Parathyroid adenoma (tissue), 2 donors: ENCODE measurements at regions not wholly inside any gene's neighbourhood (a gene's known extent, or its start where the extent isn't known, plus 50 kb on each side); places are given as distances from the start of the nearest gene placed in this dataset.

ENCODE experiments used
- H2AFZ ChIP-seq: fragments of 300-600 bp; sonication (generic); one replicate; pipeline ENCODE4 v1.7.0; 2017; ENCODE audit warnings: antibody characterized with exemption, mild to moderate bottlenecking
- H3K27ac ChIP-seq: fragments of 300-600 bp; sonication (generic); one replicate; pipeline ENCODE4 v1.7.0; 2017
- H3K27me3 ChIP-seq: fragments of 300-600 bp; sonication (generic); one replicate; pipeline ENCODE4 v1.7.0; 2017; ENCODE audit warnings: low read length; ENCODE audit not compliant: control insufficient read depth, insufficient read depth
- H3K36me3 ChIP-seq: fragments of 300-600 bp; sonication (generic); one replicate; pipeline ENCODE4 v1.7.0; 2017; ENCODE audit warnings: low read length; ENCODE audit not compliant: control insufficient read depth, insufficient read depth
- H3K4me1 ChIP-seq: fragments of 300-600 bp; sonication (generic); one replicate; pipeline ENCODE4 v1.7.0; 2017; ENCODE audit warnings: control low read depth
- H3K4me2 ChIP-seq: fragments of 300-600 bp; sonication (generic); one replicate; pipeline ENCODE4 v1.7.0; 2017; ENCODE audit warnings: low read length
- H3K4me3 ChIP-seq: fragments of 300-600 bp; sonication (generic); one replicate; pipeline ENCODE4 v1.7.0; 2017; ENCODE audit warnings: low read depth, low read length
- H3K79me2 ChIP-seq: fragments of 300-600 bp; sonication (generic); one replicate; pipeline ENCODE4 v1.7.0; 2017; ENCODE audit warnings: control low read depth
- H3K9ac ChIP-seq: fragments of 300-600 bp; sonication (generic); one replicate; pipeline ENCODE4 v1.7.0; 2017; ENCODE audit warnings: mild to moderate bottlenecking
- H3K9me3 ChIP-seq: fragments of 300-600 bp; sonication (generic); one replicate; pipeline ENCODE4 v1.7.0; 2017; ENCODE audit warnings: low read length; ENCODE audit not compliant: control insufficient read depth
- TF ChIP-seq, protein P1 (sequence below): fragments of 300-600 bp; sonication (generic); IDR thresholded peaks from one replicate; pipeline ENCODE4 v1.7.0; 2017; ENCODE audit warnings: antibody characterized with exemption, mild to moderate bottlenecking
- donor health status: primary hyperparathyroidism.

DNA sequence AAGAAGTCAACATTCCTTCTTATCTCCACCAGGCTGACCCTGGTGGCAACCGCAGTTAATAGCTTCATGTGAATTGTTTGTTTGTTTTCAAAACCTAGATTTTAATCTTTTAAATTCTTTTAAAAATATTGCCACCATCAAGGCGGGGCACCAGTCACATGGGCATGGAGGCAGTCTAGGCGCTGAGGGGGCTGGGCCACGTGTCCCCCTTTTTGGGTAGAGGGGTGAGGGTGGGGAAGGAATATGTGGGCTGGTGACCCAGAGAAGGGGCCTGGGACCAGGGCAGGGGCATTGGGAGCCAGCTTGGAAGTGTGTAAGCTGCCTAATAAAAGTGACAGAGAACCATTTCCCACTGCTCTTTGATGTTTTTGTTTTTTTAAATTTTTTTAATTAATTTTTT lies 147.3 kb downstream of the GADD45G start:
- Histone ChIP-seq H3K9me3 (no peaks in the 10 kb centered on the region), H3K4me1 (peaks cover 19% of the 10 kb centered on the region), H3K36me3 (no peaks in the 10 kb centered on the region), H3K4me3 (no peak overlapping the region), H2AFZ (no peak overlapping the region), H3K27ac (no peak overlapping the region), H3K4me2 (no peak overlapping the region), H3K9ac (no peak overlapping the region), H3K79me2 (no peaks in the 10 kb centered on the region), H3K27me3 (no peaks in the 10 kb centered on the region)
- TF ChIP-seq, protein P1, sequence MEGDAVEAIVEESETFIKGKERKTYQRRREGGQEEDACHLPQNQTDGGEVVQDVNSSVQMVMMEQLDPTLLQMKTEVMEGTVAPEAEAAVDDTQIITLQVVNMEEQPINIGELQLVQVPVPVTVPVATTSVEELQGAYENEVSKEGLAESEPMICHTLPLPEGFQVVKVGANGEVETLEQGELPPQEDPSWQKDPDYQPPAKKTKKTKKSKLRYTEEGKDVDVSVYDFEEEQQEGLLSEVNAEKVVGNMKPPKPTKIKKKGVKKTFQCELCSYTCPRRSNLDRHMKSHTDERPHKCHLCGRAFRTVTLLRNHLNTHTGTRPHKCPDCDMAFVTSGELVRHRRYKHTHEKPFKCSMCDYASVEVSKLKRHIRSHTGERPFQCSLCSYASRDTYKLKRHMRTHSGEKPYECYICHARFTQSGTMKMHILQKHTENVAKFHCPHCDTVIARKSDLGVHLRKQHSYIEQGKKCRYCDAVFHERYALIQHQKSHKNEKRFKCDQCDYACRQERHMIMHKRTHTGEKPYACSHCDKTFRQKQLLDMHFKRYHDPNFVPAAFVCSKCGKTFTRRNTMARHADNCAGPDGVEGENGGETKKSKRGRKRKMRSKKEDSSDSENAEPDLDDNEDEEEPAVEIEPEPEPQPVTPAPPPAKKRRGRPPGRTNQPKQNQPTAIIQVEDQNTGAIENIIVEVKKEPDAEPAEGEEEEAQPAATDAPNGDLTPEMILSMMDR, result no peak

DNA sequence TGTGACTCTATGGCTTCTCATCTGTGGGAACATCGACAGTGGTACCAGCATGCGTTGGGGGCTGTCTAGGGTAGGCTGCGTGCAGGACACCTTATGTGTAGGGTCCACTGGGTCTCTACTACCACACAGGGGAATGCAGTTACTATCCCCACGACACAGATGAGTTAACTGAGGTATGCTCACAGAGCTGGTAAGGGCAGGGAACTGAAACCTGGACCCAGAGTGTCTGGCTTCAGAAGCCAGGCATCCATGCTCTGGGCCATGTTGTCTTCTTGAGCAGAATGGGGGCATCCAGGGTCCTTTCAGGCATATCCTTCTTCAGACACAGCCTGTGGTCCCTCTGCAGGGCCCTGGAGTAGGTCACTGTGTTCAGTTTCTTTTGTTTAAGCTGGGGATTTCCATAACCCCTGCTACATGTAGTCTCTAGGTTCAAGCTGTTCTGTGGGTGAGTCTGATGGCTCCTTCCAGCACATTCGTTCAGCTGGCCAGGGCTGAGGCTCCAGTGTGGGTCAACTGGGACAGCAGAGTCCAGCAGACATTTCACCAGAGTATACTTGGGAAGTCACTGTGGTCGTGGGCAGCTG lies 148.8 kb downstream of the GADD45G start:
- H3K79me2 ChIP-seq, result no peaks in the 10 kb centered on the region
- H2AFZ ChIP-seq, result no peak overlapping the region
- H3K4me3 ChIP-seq, result no peak overlapping the region
- H3K9ac ChIP-seq, result no peak overlapping the region
- no peaks in the 10 kb centered on the region for H3K27me3 ChIP-seq
- no peaks in the 10 kb centered on the region for H3K36me3 ChIP-seq
- TF ChIP-seq, protein P1, result no peak
- peaks cover 11% of the 10 kb centered on the region for H3K4me1 ChIP-seq
- no peak overlapping the region for H3K27ac ChIP-seq
- H3K4me2 ChIP-seq, result no peak overlapping the region
- no peaks in the 10 kb centered on the region for H3K9me3 ChIP-seq

DNA sequence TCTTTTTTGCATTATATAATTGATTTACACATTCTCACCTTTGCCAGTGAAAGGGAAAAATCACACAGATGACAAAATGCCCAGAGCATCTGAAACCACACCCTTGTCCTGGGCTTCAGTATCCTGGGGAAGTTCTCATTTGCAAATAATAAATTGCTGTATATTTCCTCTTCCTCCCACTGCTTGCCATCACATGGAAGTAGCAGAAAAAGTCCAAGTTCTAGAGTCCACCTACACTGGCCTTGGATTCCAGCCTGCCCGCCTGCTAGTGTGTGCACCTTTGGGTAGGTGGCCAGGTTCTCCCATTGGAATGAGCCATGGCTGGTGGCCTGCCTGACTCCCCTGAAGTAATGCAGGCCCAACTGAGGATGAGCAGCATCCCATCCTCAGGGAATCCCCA lies 149.4 kb downstream of the GADD45G start:
- H3K27ac ChIP-seq, result no peak overlapping the region
- H3K9me3 ChIP-seq, result no peaks in the 10 kb centered on the region
- TF ChIP-seq, protein P1, result no peak
- no peak overlapping the region for H2AFZ ChIP-seq
- peaks cover 11% of the 10 kb centered on the region for H3K4me1 ChIP-seq
- H3K27me3 ChIP-seq, result no peaks in the 10 kb centered on the region
- no peaks in the 10 kb centered on the region for H3K79me2 ChIP-seq
- H3K4me2 ChIP-seq, result no peak overlapping the region
- H3K9ac ChIP-seq, result no peak overlapping the region
- H3K36me3 ChIP-seq, result no peaks in the 10 kb centered on the region
- H3K4me3 ChIP-seq, result no peak overlapping the region

- Histone ChIP-seq H3K79me2 (no peaks in the 10 kb centered on the region), H3K4me3 (no peak overlapping the region), H3K27me3 (no peaks in the 10 kb centered on the region), H3K9ac (no peak overlapping the region), H3K27ac (no peak overlapping the region), H3K36me3 (no peaks in the 10 kb centered on the region), H2AFZ (no peak overlapping the region), H3K4me2 (no peak overlapping the region), H3K4me1 (peaks cover 11% of the 10 kb centered on the region), H3K9me3 (no peaks in the 10 kb centered on the region)
- TF ChIP-seq, protein P1, result no peak
Measured at GRCh38 chr9:89755821-89756220, 151.0 kb downstream of the GADD45G start.

DNA sequence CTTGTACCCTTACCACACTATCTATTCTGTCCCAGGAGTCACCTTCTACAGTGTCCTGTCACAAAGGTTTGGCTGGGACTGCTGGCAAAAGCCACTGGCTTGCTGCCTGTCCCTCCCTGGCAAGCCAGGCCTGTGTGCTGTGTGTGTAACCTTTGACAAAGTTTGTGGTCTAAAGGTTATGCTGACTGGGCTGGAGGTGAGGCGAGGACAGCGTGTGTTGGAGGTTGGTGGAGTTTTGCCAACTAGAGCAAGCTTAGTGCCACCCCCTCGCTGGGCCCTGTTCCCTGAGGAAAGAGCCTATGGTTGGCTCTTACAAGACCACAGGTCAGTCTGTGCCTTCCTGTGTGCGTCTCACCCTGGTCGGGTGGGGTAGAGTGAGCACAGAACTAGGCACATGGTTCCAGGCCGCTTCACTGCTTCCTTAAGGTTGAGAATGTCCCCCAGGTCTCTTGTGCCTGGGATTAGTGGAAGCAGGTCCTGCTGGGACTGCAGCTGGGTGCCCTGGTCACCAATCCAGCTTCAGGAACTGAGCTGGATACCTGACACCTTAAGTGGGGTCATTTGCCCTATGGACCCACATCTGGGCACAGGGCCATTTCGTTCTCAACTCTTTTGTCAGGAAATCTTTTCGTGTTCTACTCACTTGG lies 152.2 kb downstream of the GADD45G start:
- H3K36me3 ChIP-seq, result no peaks in the 10 kb centered on the region
- no peak overlapping the region for H3K9ac ChIP-seq
- TF ChIP-seq, protein P1, result no peak
- H3K4me1 ChIP-seq, result peaks cover 6% of the 10 kb centered on the region
- no peak overlapping the region for H2AFZ ChIP-seq
- peak overlapping the region; percentile 23 for H3K4me2 ChIP-seq
- no peaks in the 10 kb centered on the region for H3K27me3 ChIP-seq
- peak overlapping the region; percentile 3 for H3K27ac ChIP-seq
- no peaks in the 10 kb centered on the region for H3K79me2 ChIP-seq
- no peaks in the 10 kb centered on the region for H3K9me3 ChIP-seq
- no peak overlapping the region for H3K4me3 ChIP-seq
